Germinal center (tissue), 1 donor: ENCODE measurements at regions not wholly inside any gene's neighbourhood (a gene's known extent, or its start where the extent isn't known, plus 50 kb on each side); places are given as distances from the start of the nearest gene placed in this dataset.
"Not testable (repeated sequence)": the region's sequence is repeated elsewhere in the genome, so short reads cannot be mapped to it uniquely, and the experiment has no call there.

Experiments
- DNase-seq: peaks from one replicate; pipeline ENCODE4 v3.0.0; 2012; ENCODE audit warnings: mixed read lengths, low spot score

DNA sequence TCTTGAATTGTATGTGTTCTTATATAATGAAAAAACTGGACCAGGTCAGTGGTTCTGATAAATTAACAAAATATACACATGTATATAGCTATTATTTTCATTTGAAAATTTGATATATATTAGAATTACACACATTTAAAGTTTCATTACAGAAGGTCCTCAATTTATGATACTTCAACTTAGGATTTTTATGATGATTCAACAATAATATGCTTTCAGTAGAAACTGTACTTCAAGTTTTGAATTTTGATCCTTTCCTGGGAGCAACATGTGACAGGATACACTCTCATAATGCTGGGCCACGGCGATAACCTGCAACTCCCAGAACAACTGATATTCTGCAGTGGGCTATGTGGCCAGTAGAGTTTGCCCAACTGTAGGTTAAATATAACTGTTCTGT lies 344.7 kb downstream of the TAF11L14 start:
- no peak for DNase-seq

DNA sequence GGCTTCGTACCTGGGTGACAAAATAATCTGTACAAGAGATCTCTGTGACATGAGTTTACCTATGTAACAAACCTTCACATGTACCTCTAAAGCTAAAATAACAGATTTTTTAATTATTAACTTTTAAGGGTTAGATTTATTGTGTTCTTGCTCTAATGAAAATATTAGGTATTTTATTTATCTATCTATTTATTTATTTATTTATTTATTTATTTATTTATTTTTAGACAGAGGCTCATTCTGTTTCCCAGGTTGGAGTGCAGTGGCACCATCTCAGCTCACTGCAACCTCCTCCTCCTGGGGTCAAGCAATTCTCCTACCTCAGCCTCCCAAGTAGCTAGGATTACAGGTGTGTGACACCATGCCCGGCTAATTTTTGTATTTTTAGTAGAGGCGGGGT lies 348.4 kb downstream of the TAF11L14 start:
- not testable (repeated sequence) for DNase-seq

DNA sequence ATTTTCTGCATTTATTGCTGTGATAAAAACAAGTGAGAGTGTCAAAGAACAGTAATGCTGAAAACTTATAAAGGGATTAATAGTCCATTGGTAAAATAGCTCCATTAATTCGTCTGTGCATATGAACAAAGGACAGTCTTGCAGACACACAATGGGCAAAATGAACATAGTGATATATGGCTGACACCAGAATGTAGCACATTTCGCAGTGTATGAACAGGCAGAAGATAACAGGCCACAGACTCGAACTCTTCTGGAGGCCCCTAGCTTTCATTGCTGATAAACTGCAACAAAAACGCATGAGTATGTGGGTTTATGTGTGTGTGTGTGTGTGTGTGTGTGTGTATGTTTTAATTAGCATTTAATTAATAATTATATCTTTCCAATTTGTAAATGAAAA lies 354.8 kb downstream of the TAF11L14 start:
- no peak for DNase-seq

DNA sequence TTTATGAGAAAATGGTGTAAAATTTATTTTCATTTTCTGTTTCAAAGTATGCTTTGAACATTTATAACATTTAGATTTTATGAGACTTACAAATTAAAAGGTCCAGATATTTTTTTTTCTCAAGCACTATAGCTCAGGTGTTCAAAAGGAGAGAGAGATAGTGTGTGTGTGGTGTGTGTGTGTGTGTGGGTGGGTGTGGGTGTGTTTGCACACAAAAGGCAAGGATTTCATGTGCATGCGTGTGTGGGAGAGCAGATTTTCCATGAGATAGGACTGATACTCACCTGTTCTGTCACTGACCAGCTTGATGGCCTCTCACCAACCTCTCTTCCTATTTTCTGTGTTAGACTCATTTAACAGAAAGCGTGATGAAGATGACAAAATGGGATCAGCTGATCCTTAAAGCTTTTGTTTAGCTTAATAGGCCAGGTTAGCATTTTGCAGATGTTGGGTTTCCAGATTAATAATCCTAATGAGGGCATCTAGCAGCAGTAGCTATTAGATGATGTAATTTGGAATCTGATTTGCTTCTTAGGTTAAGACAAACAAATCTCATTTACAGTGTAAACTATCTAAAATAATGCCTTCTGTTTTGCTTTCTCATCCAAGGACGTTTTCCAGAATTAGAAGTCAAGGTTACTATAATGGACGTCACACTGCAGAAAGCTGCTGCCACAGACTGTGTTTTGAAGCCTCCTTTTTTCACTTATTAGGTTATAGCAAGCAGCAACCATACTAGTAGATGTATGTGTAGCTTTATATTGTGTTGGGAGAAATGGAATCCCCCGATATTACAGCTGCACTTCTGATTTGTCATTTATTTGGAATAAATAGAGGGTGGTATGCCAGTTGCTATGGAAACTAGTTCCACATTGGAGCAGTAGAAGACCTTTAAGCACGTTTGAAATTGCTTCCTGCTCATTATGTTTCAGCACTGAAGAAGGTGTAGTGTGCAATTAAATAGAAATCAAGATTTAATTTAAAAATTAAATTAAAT lies 355.6 kb downstream of the TAF11L14 start:
- DNase-seq, result no peak

DNA sequence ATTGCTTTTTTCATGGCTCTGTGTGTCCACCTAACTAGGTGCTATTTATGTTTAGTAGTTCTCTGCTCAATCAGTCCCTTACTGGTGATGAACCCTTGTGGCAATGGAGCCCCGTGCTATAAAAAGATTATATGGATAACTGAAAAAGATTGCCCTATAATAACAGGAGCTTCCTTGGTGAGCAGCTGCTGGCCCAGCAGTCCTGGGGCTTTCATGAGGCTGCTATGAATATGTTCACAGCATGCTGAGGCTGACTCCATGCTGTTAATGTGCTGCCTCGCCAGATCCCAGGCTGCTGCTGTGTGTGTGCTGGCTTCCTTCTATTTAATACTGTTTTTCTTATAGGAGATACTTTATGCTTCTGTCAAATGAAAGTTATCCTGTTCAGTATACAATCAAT lies 357.5 kb downstream of the TAF11L14 start:
- DNase-seq, result no peak

DNA sequence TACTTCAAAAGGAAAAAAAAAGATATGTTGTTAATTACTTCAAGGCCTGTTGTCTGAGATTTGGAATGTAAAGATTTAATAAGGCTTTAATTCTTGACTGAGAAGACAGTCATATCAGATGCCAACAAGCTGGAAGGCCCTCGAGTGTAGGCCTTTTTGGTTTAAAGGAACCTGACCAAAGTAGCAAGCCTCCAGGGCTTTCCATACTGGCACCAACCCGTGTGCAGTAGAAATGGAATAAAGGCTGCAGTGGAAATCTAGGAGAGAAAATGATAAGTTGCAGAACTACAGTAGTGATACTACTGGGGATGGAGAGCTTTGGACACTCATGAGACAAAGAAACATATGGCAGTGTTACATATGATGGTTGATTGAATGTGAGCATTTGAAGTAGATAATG lies 358.0 kb downstream of the TAF11L14 start:
- no peak for DNase-seq

DNA sequence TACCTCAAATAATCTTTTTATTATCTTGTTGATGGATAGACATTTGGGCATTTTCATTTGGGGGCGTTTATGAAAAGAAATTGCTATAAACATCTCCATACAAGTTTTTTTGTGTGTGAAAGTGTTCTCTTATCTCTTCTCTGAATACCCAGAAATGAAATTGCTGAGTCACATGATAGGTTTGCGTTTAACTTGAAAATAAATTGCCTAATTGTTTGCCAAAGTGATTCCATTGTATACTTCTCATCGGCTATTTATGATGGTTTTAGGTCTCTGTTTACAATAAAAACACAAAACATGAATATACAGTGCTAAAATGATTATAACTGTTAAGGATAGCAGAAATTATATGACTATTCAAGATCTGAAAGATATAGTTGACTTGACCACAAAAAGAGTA lies 361.7 kb downstream of the TAF11L14 start:
- no peak for DNase-seq

DNA sequence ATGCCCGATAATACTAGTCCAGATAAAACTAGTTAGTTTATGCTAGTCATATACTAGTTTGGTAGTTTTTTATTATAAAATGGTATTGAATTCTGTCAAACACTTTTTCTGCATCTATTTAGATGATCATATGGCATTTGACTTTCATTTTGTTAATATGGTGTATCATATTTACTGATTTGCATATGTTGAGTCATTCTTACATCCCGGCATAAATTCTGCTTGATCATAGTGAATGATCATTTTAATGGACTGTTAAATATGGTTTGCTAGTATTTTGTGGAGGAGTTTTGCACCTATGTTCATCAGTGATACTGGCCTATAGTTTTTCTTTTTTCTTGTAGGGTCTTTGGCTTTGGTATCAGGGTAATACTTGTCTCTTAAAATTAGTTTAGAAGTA lies 365.6 kb downstream of the TAF11L14 start:
- no peak for DNase-seq

DNA sequence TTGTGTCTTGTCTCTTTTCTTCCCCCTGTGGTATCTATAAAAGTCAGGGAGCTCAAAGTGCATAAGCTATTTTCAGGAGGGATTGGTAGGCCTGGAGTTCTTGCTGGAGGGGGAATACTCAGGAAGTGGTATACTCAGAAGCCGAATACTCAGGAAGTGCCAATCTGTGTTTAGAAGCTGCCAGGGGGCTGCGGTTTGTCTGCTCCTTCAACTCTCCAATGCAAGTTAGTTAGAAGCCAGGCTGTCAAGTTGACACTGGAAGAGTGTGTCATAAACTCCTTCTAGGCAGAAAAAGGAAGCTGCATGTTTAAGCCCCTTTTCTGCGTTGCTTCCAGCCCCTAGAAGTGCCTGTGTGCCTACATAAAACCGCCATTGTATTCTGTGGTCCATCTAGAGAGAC lies 366.5 kb downstream of the TAF11L14 start:
- DNase-seq, result no peak

DNA sequence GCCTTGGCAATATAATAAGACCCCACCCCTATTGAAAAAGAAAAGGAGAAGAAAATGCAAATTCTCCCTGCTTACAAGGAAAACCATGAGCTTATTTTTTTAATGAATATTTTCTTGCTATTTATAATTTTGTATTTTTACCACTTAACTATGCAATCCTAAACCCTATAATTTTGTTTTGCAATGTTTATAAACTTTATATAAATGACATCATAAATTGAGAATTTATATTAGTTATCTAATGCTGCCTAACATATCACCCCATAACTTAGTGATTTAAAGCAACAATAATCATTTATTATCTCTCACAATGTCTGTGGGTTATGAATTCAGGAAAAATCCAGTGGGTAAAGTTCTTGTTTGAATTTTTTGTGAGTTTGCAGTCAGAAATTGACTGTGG lies 369.1 kb downstream of the TAF11L14 start:
- no peak for DNase-seq

DNA sequence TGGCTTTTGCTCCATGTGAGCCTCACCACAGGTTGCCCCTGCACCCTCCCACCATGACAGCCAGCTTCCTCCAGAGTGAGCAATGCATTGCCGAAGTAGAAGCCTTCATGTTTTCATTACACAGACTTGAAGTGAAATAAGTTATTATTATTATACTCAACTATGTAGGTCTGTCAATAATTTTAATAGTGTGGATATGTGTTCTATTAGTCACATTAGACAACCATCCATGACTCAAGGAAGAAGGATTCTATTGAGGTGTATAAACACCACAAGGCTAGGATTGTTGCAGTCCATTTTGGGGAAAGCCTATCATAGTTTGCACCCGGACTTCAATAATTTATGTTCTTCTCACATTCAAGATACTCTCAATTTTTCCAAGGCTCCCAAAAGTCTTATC lies 369.5 kb downstream of the TAF11L14 start:
- no peak for DNase-seq

DNA sequence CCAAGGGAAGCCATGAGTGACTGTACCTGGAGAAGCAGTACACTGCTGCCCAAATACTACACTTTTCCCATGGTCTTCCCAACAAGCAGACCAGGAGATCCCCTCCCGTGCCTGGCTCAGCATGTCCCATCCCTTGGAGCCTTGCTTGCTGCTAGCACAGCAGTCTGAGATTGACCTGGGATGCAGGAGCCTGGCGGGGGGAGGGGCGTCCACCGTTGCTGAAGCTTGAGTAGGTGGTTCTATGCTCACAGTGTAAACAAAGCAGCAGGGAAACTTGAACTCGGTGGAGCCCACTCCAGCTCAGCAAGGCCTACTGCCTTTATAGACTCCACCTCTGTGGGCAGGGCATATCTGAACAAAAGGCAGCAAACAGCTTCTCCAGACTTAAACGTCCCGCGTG lies 372.0 kb downstream of the TAF11L14 start:
- not testable (repeated sequence) for DNase-seq

DNA sequence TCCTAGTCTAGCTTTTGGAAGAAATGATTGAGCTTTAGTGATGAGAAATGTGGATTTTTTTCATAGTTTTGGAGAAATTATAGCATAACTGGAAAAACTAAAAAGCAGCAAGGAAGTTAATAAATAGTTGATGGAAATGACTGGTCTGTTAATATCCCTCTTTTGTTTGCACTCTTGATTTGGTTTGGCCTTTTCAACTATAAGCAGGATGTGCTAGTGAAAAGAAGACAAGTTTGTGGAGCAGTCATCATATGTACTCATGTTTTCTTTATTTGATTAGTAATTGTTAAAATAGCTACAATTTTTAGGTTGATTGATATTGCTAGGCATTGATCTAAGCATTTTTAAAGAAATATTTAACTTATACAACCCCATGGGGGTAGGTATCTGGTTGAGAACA lies 374.7 kb downstream of the TAF11L14 start:
- DNase-seq, result no peak

DNA sequence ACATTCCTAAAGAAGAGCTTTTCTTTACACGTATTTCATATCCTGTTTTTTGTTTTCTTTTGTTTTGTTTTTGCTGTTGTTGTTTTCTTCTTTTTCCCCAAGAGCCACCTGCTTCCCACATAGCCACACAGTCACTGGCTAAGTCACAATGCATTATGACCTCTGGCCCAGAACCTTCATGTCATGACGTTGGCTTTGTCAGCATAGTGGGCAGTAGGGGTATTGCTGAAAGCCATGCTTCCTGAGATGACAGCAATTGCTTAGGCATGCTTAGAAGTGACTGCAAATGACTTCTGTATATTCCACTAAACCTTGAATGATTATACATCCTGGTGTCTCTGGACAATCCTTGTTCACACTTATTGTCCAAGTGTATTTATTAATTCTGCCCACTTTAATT lies 375.8 kb downstream of the TAF11L14 start:
- no peak for DNase-seq

DNA sequence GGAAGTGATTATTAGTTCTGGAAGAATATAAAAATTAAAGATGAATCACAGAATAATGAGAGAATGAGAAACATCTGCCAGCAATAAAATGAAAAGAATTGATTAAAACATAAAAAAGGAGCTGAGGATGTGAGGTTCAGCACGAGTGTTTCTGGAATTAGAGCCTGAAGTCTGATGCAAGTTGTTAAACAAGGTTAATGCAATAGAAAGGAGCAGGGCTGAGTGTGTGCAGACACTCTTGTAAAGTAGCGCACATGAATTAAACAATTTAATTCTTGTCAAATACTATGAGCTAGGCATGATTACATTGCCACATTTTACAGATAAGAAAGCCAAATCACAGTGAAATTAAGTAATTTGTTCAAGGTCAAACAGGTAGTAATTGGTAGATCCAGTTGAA lies 384.2 kb downstream of the TAF11L14 start:
- no peak for DNase-seq

DNA sequence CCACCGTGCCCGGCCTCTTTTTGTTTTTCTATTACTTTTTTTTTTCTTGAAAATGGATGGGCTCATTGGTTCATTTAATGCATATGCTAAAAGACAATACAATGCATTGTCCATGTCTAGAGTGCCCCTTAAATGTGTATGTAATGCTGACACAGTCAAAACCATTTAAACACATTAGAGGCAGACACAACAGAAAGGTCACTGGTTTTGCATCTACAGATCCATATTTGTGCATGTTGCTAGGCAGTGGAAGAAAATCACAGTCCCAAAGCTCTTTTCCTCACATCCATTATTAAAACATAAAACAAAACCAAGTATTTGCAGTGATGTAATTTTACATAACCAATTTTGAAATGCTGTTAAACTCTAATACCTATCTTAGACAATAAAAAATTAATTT lies 389.0 kb downstream of the TAF11L14 start:
- DNase-seq, result no peak

DNA sequence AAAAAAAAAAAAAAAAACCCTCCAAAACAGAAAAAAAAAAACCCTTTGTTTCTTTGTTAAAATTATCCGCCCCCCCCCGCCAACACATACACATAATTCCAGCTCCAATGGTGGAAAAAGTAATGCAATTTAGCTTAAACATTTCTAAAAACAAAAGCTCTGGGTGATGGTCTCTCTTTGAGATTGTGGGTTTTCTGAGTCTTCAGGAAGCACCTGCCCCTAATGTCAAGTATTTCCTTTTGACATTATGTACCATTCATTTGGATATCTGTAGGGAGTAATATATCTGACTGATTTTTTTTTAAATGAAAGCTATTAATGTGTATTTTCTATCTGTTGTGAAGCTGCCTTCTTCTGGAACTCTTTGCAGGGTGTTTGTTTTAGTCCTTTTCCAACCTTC lies 389.7 kb downstream of the TAF11L14 start:
- DNase-seq, result no peak

DNA sequence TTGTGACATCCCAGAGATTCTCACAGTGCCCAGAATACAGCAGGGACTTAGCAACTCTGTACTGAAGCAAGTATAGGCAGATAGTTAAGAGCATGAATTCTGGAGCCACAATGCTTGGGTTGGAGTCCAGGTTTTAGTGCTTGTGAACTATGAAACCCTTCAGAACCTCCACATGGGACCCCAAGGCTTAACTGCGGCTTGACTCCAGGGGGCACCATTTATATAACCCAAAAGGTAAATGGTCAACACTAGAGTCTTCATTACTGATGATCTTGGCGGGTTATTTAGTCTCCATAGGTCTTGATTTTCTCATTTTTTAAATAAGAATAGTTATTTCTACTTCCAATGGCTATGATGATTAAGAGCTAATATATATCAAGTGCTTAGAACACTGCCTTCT lies 390.3 kb downstream of the TAF11L14 start:
- no peak for DNase-seq

DNA sequence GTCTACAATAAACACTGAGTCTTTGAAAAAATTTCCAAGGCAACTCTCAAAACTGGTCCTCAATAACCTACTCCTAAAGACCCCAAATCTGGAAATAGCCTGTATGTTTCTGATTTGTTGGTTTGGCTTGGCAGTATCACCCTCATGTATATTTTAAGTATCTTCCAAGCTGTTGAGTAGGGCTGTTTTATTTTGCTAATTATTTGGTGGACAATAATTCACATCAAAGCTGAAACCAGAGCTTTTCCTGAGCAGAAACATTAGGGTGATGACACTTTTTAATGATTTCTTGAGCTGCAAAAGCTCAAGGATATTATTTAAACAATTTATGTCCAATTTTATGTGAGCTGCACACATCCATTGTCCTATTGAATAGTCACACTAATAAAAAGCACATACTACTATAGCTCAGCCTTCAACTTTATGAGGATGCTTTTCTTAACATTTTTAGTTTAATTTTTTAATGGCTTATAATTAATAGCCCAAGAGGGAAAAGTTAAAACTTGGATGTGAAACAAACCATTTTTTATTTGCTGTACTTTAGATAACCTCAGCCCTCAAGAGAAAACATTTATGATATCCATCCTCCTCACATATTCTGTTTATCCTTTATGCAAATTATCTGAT lies 393.1 kb downstream of the TAF11L14 start:
- DNase-seq, result no peak

DNA sequence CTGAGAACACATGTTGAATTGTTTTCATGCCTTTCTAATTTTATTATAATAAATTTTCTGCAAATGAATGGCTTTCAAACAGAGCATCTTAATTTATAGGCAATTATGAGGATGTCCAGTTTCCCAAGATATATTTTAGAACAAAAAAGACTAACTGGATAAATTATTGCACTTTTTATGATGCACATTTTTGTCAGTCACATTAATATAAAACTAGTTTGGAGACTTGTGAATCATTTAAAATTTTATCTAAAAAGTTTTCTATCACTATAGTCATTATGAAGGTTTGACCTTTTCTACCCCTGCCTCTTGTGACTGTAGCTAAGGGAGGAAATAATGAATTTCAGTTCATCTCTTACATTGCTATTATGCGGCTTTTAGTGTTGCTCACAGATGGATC lies 393.8 kb downstream of the TAF11L14 start:
- no peak for DNase-seq

DNA sequence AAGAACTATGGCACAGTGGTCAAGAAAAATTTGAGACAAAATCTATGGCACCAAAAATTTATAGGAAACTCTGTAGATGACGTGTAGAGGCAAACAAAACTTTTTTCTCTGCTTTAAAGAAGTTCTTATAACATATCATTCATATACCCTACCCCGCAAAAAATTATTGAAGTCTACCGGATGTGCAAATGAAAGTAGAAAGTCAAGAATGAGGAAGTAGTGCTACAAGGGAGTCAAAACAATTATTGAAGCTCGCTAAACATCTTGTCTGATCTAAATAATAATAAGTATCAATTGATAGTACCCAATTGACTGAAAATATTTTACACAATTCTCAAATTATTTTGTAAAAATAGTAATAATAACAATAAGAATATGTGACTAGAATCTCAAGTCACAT lies 398.5 kb downstream of the TAF11L14 start:
- DNase-seq, result no peak

DNA sequence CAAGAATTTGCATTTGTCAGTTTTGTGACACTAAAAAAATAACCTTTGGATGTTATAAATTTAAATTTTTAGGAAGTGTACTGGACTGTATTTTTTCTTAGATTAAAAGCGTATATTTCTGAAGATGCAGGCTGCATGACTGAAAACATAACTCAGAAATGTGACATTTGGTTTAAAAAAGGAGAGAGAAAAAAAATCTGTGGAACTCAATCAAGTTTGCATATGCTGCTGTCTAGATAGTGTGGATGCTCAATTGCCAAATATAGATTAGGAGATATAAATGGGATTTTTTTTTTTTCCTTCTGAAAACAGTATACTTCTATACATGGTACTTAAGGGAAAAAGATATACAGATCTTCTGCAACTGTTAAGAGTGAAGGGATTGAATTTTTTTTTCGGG lies 402.3 kb downstream of the TAF11L14 start:
- no peak for DNase-seq

DNA sequence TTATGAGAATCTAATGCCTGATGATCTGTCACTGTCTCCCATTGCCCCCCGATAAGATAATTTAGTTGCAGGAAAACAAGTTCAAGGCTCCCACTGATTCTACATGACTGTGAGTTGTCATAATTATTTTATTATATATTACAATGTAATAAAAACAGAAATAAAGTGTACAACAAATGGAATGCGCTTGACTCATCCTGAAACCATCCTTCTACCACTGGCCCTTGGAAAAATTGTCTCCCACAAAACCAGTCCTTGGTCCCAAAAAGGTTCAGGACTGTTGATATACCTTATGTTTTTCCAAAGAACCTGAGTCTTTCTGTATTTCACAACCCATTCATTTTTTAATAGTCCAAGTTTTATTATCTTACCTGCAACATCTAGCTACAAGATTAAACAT lies 403.5 kb downstream of the TAF11L14 start:
- DNase-seq, result no peak

DNA sequence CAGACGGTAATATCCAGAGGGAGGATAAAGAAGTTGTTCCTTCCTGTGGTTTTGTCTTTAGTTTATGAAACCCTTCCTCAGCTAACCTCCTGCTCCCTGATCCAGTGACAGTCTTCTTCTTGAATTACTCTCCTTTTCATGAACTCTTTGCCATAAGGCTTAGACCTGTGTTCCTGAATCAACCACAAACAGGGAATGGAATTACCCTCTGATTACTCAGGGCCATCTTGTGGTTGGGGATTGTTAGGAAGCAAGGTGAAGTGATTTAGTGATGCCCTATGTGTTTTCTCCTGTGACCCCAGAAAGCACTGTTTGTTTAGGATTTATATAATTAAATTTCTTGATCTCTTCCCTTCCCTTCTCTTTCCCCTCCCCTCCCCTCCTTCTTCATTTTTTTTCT lies 409.1 kb downstream of the TAF11L14 start:
- no peak for DNase-seq
